H1 (cell line): ENCODE measurements at regions not wholly inside any gene's neighbourhood (a gene's known extent, or its start where the extent isn't known, plus 50 kb on each side); places are given as distances from the start of the nearest gene placed in this dataset.

Experiments used
- CTCF ChIA-PET: fragments of 300-600 bp; sonication (Branson Sonifier 250); formaldehyde crosslinking; loops from one replicate; lab custom pipeline; 2021; ENCODE audit not compliant: partially characterized antibody; lab: Charles Lee
- POLR2A ChIA-PET: fragments of 300-600 bp; sonication (Branson Sonifier 250); formaldehyde crosslinking; loops from one replicate; lab custom pipeline; 2021; ENCODE audit warnings: inconsistent platforms; ENCODE audit not compliant: partially characterized antibody; lab: Charles Lee
- DNase-seq, 2 experiments: peaks; one replicate each; pipeline versions ENCODE4 v3.0.0 to v3.0.0-alpha.2; 2010 to 2022; ENCODE audit warnings: low spot score in 2 of 2, low read depth in 1 of 2, mixed read lengths in 1 of 2
- FAIRE-seq: peaks from 2 replicates; lab custom pipeline; 2011; peaks lifted over from hg19 to GRCh38; lab: Jason Lieb, UNC
- H2AFZ ChIP-seq: 2 replicates; pipeline ENCODE4 v1.8.1; 2012; ENCODE audit warnings: low read length, inconsistent platforms
- H2AK5ac ChIP-seq: 2 replicates; pipeline ENCODE4 v1.6.1; 2013; ENCODE audit warnings: low read depth, low read length
- H2BK120ac ChIP-seq: replicated peaks from 2 replicates; pipeline ENCODE3; 2013; ENCODE audit warnings: low read depth, low read length, inconsistent platforms
- H2BK12ac ChIP-seq: 2 replicates; pipeline ENCODE4 v1.6.1; 2013; ENCODE audit warnings: low read depth, low read length
- H2BK15ac ChIP-seq: 2 replicates; pipeline ENCODE4 v1.6.1; 2013; ENCODE audit warnings: low read length
- H2BK20ac ChIP-seq: 2 replicates; pipeline ENCODE4 v1.6.1; 2013; ENCODE audit warnings: low read length
- H2BK5ac ChIP-seq: 2 replicates; pipeline ENCODE4 v1.6.1; 2013; ENCODE audit warnings: low read depth, low read length
- H3K14ac ChIP-seq: 2 replicates; pipeline ENCODE4 v1.6.1; 2013; ENCODE audit warnings: inconsistent platforms; ENCODE audit not compliant: insufficient read length
- H3K18ac ChIP-seq: 2 replicates; pipeline ENCODE4 v1.6.1; 2013; ENCODE audit warnings: low read length; ENCODE audit errors: extremely low read depth
- H3K23ac ChIP-seq: 2 replicates; pipeline ENCODE4 v1.6.1; 2013; ENCODE audit warnings: inconsistent platforms; ENCODE audit not compliant: insufficient read length
- H3K23me2 ChIP-seq: 2 replicates; pipeline ENCODE4 v1.6.1; 2013; ENCODE audit warnings: low read depth, low read length
- H3K27ac ChIP-seq: 2 replicates; pipeline ENCODE4 v1.6.1; 2011; ENCODE audit warnings: low read depth, low read length, inconsistent platforms
- H3K27me3 ChIP-seq, 4 experiments: replicated peaks in 1 of 4; 1 replicate in 1 of 4; 2 replicates in 3 of 4; pipeline versions ENCODE4 v1.6.1 to v1.8.1; 2011 to 2013; ENCODE audit warnings: low read length in 3 of 4, mild to moderate bottlenecking in 3 of 4, inconsistent platforms in 2 of 4, mixed read lengths in 2 of 4, moderate library complexity in 1 of 4; ENCODE audit not compliant: control insufficient read depth in 3 of 4, insufficient read depth in 3 of 4; ENCODE audit errors: extremely low read depth in 1 of 4
- H3K36me3 ChIP-seq, 4 experiments: 2 replicates each; pipeline versions ENCODE4 v1.6.1 to v1.8.1; 2011 to 2013; ENCODE audit warnings: mild to moderate bottlenecking in 4 of 4, low read length in 3 of 4, moderate library complexity in 2 of 4, control low read depth in 1 of 4, inconsistent platforms in 1 of 4; ENCODE audit not compliant: insufficient read depth in 4 of 4, control insufficient read depth in 2 of 4
- H3K4ac ChIP-seq: replicated peaks from 2 replicates; pipeline ENCODE3; 2013; ENCODE audit warnings: low read length, low read depth, mixed read lengths, inconsistent platforms; ENCODE audit not compliant: insufficient read length
- H3K4me1 ChIP-seq, 4 experiments: replicated peaks in 1 of 4; 1 replicate in 1 of 4; 2 replicates in 3 of 4; pipeline versions ENCODE4 v1.6.1 to v1.8.1; 2011 to 2013; ENCODE audit warnings: low read length in 3 of 4, inconsistent platforms in 2 of 4, mixed read lengths in 1 of 4; ENCODE audit not compliant: insufficient read depth in 4 of 4, control insufficient read depth in 3 of 4
- H3K4me2 ChIP-seq, 2 experiments: 2 replicates each; pipeline versions ENCODE4 v1.6.1 to v1.8.1; 2011 to 2013; ENCODE audit warnings: low read depth in 2 of 2, low read length in 2 of 2, control low read depth in 1 of 2, inconsistent platforms in 1 of 2, mild to moderate bottlenecking in 1 of 2; ENCODE audit not compliant: insufficient read depth in 1 of 2
- H3K4me3 ChIP-seq, 4 experiments: fragments of 200-600, 300-600 bp in 1 of 4; sonication (generic), shearing (Covaris generic), sonication (Bioruptor Twin) in 1 of 4; 2 replicates each; pipeline versions ENCODE4 v1.5.1 to v1.8.1; 2011 to 2016; ENCODE audit warnings: low read length in 4 of 4, low read depth in 3 of 4, control low read depth in 2 of 4, inconsistent platforms in 2 of 4, mild to moderate bottlenecking in 2 of 4, mixed read lengths in 1 of 4, moderate library complexity in 1 of 4; ENCODE audit not compliant: insufficient read depth in 2 of 4; ENCODE audit errors: extremely low read depth in 1 of 4
- H3K56ac ChIP-seq: replicated peaks from 2 replicates; pipeline ENCODE3; 2013; ENCODE audit warnings: low read depth, mild to moderate bottlenecking, mixed read lengths, low read length, inconsistent platforms; ENCODE audit not compliant: insufficient read length
- H3K79me1 ChIP-seq: 2 replicates; pipeline ENCODE4 v1.6.1; 2013; ENCODE audit warnings: low read depth, low read length, control low read depth
- H3K79me2 ChIP-seq, 2 experiments: 2 replicates each; pipeline versions ENCODE4 v1.6.1 to v1.8.1; 2012 to 2013; ENCODE audit warnings: low read length in 2 of 2, mild to moderate bottlenecking in 2 of 2, inconsistent platforms in 1 of 2; ENCODE audit not compliant: insufficient read depth in 2 of 2, control insufficient read depth in 1 of 2
- H3K9ac ChIP-seq, 4 experiments: replicated peaks in 1 of 4; 1 replicate in 1 of 4; 2 replicates in 3 of 4; pipeline versions ENCODE4 v1.6.1 to v1.8.1; 2011 to 2013; ENCODE audit warnings: low read depth in 3 of 4, low read length in 3 of 4, control low read depth in 2 of 4, mild to moderate bottlenecking in 2 of 4, moderate library complexity in 2 of 4, inconsistent platforms in 1 of 4; ENCODE audit errors: extremely low read depth in 1 of 4
- H3K9me3 ChIP-seq, 2 experiments: 2 replicates each; pipeline versions ENCODE4 v1.6.1 to v1.8.1; 2012 to 2013; ENCODE audit warnings: mild to moderate bottlenecking in 2 of 2, moderate library complexity in 2 of 2, control low read depth in 1 of 2, inconsistent platforms in 1 of 2, low read depth in 1 of 2, low read length in 1 of 2, mixed read lengths in 1 of 2; ENCODE audit not compliant: insufficient read depth in 2 of 2
- H4K20me1 ChIP-seq, 2 experiments: replicated peaks in 1 of 2; 2 replicates each; pipeline versions ENCODE3 to v1.8.1; 2011 to 2013; ENCODE audit warnings: inconsistent platforms in 2 of 2, low read length in 2 of 2, mild to moderate bottlenecking in 1 of 2; ENCODE audit not compliant: insufficient read depth in 2 of 2, control insufficient read depth in 1 of 2
- H4K5ac ChIP-seq: 2 replicates; pipeline ENCODE4 v1.6.1; 2013; ENCODE audit warnings: low read length, low read depth, mixed read lengths, inconsistent platforms; ENCODE audit not compliant: insufficient read length
- H4K8ac ChIP-seq: 2 replicates; pipeline ENCODE4 v1.8.0; 2013; ENCODE audit warnings: mild to moderate bottlenecking, moderate library complexity, low read length, inconsistent platforms; ENCODE audit not compliant: insufficient read depth; ENCODE audit errors: extremely low read depth
- H4K91ac ChIP-seq: replicated peaks from 2 replicates; pipeline ENCODE3; 2013; ENCODE audit warnings: low read length, mixed read lengths, inconsistent platforms; ENCODE audit not compliant: insufficient read length
- CBX8 ChIP-seq: fragments of 300-800, 300-1000 bp; sonication (generic); IDR thresholded peaks from 2 replicates; pipeline ENCODE4 v1.7.1; 2016; ENCODE audit warnings: low read depth, low read length, borderline replicate concordance
- EZH2 ChIP-seq: fragments of 200-600 bp; sonication (generic); IDR thresholded peaks from 2 replicates; pipeline ENCODE4 v1.7.1; 2012; ENCODE audit warnings: low read depth, mild to moderate bottlenecking, moderate library complexity, low read length, inconsistent platforms; ENCODE audit not compliant: severe bottlenecking
- HDAC2 ChIP-seq, 2 experiments: fragments of 300-600 bp in 1 of 2; sonication (generic) in 1 of 2; IDR thresholded peaks; 2 replicates each; pipeline ENCODE4 v1.6.1; 2011 to 2012; ENCODE audit warnings: low read depth in 2 of 2, low read length in 2 of 2, mild to moderate bottlenecking in 2 of 2, moderate library complexity in 2 of 2, borderline replicate concordance in 1 of 2, inconsistent platforms in 1 of 2
- JUN ChIP-seq: IDR thresholded peaks from 2 replicates; pipeline ENCODE4 v1.6.1; 2011; ENCODE audit warnings: low read depth, mild to moderate bottlenecking, improper control_type of control experiment, low read length
- RNF2 ChIP-seq: fragments of 200-900, 300-1000 bp; sonication (generic); IDR thresholded peaks from 2 replicates; pipeline ENCODE4 v1.7.1; 2016; ENCODE audit warnings: borderline replicate concordance, low read depth, mild to moderate bottlenecking, antibody characterized with exemption, low read length; ENCODE audit not compliant: poor library complexity, severe bottlenecking; ENCODE audit errors: missing control alignments
- RXRA ChIP-seq: IDR thresholded peaks from 2 replicates; pipeline ENCODE4 v1.6.1; 2011; ENCODE audit warnings: low read depth, mild to moderate bottlenecking, low read length, moderate library complexity; ENCODE audit not compliant: insufficient read depth
- TAF7 ChIP-seq: optimal IDR thresholded peaks from 2 replicates; pipeline ENCODE3; 2011; ENCODE audit warnings: low read depth, mild to moderate bottlenecking, inconsistent platforms, low read length, moderate library complexity, borderline replicate concordance
- WGBS, 2 experiments: shearing (Covaris generic) in 1 of 2; methylation state at CpG; one replicate each; pipeline versions ENCODE4 v1.1.6 to v1.1.7; 2013 to 2015; ENCODE audit warnings: low lambda C conversion rate in 2 of 2, mixed read lengths in 2 of 2, inconsistent platforms in 1 of 2, low coverage in 1 of 2, missing lambda C conversion rate in 1 of 2; ENCODE audit not compliant: insufficient replicate concordance in 2 of 2, insufficient coverage in 1 of 2, insufficient read length in 1 of 2; ENCODE audit errors: extremely low coverage in 1 of 2, missing lambda C conversion rate in 1 of 2; 5-methylcytosine and 5-hydroxymethylcytosine counted together
- TF ChIP-seq, protein P1 (sequence below), 3 experiments: IDR thresholded peaks; 1 replicate in 2 of 3; 2 replicates in 1 of 3; pipeline versions ENCODE4 v1.5.1 to v1.6.1; 2011; ENCODE audit warnings: low read length in 3 of 3, mild to moderate bottlenecking in 3 of 3, inconsistent platforms in 2 of 3, low read depth in 1 of 3, moderate library complexity in 1 of 3; ENCODE audit not compliant: insufficient read depth in 1 of 3; ENCODE audit errors: control extremely low read depth in 1 of 3

GRCh38 chr3:46120983-46121382 lies 87.1 kb downstream of the CCR1 start:
- H3K36me3 ChIP-seq: no peaks in the 10 kb centered on the region
- FAIRE-seq (no peak), DNase-seq (no peak)
- no peak overlapping the region for H4K8ac ChIP-seq
- no peaks in the 10 kb centered on the region for H4K20me1 ChIP-seq
- no peak overlapping the region for H2BK15ac ChIP-seq
- no peak overlapping the region for H4K5ac ChIP-seq
- no peak overlapping the region for H3K27ac ChIP-seq
- no peak overlapping the region for H2BK20ac ChIP-seq
- H3K4me3 ChIP-seq: no peak overlapping the region
- no peaks in the 10 kb centered on the region for H3K9me3 ChIP-seq
- POLR2A ChIA-PET: no interaction called here
- no peak overlapping the region for H2BK120ac ChIP-seq
- H3K27me3 ChIP-seq: no peaks in the 10 kb centered on the region
- H3K79me1 ChIP-seq: no peaks in the 10 kb centered on the region
- no peak overlapping the region for H3K18ac ChIP-seq
- no peak overlapping the region for H3K14ac ChIP-seq
- H3K23ac ChIP-seq: no peak overlapping the region
- no peak overlapping the region for H2BK5ac ChIP-seq
- no peak overlapping the region for H3K4me2 ChIP-seq
- WGBS, 2 experiments: 69% methylated on average over 1 of the region's 1 CpG; no CpG with 5 or more reads in 1 of the 2 experiments
- no peak overlapping the region for H3K56ac ChIP-seq
- no peak overlapping the region for H4K91ac ChIP-seq
- H2BK12ac ChIP-seq: no peak overlapping the region
- no peak overlapping the region for H2AFZ ChIP-seq
- CTCF ChIA-PET: no interaction called here
- no peak overlapping the region for H3K9ac ChIP-seq
- H3K4me1 ChIP-seq: no peaks in the 10 kb centered on the region
- TF ChIP-seq EZH2 (no peak), TAF7 (no peak), RXRA (no peak), JUN (no peak), RNF2 (no peak), CBX8 (no peak), HDAC2 (IDR thresholded peaks at IDR 0.05; ENCODE audit: borderline replicate concordance in 1 of 2, low read depth in 2 of 2, low read length in 2 of 2) (no peak)
- TF ChIP-seq, protein P1, sequence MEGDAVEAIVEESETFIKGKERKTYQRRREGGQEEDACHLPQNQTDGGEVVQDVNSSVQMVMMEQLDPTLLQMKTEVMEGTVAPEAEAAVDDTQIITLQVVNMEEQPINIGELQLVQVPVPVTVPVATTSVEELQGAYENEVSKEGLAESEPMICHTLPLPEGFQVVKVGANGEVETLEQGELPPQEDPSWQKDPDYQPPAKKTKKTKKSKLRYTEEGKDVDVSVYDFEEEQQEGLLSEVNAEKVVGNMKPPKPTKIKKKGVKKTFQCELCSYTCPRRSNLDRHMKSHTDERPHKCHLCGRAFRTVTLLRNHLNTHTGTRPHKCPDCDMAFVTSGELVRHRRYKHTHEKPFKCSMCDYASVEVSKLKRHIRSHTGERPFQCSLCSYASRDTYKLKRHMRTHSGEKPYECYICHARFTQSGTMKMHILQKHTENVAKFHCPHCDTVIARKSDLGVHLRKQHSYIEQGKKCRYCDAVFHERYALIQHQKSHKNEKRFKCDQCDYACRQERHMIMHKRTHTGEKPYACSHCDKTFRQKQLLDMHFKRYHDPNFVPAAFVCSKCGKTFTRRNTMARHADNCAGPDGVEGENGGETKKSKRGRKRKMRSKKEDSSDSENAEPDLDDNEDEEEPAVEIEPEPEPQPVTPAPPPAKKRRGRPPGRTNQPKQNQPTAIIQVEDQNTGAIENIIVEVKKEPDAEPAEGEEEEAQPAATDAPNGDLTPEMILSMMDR (IDR thresholded peaks at IDR 0.05; ENCODE audit: control extremely low read depth in 1 of 3, insufficient read depth in 1 of 3, low read depth in 1 of 3, low read length in 3 of 3): no peak
- no peaks in the 10 kb centered on the region for H3K79me2 ChIP-seq
- H3K23me2 ChIP-seq: no peaks in the 10 kb centered on the region; the same call in 1 of the 2 replicates
- no peak overlapping the region for H2AK5ac ChIP-seq
- H3K4ac ChIP-seq: no peak overlapping the region
